Activated T-cell treated with anti-CD3 and anti-CD28 coated beads, Interleukin-2, amount 50 U/mL, for 24 hours (primary cell): ENCODE measurements at regions not wholly inside any gene's neighbourhood (a gene's known extent, or its start where the extent isn't known, plus 50 kb on each side); places are given as distances from the start of the nearest gene placed in this dataset.
"Not testable (repeated sequence)": the region's sequence is repeated elsewhere in the genome, so short reads cannot be mapped to it uniquely, and the experiment has no call there.

Source experiments
- DNase-seq: peaks from one replicate; pipeline ENCODE4 v3.0.0-alpha.2; 2020
- H3K27ac Mint-ChIP-seq: 2 replicates; pipeline ENCODE4 v1.8.0; 2020; ENCODE audit warnings: mild to moderate bottlenecking, mixed read lengths
- H3K27me3 Mint-ChIP-seq: 2 replicates; pipeline ENCODE4 v1.8.0; 2020; ENCODE audit warnings: mixed read lengths
- H3K36me3 Mint-ChIP-seq: 2 replicates; pipeline ENCODE4 v1.8.0; 2020; ENCODE audit warnings: low read depth, mixed read lengths
- H3K4me1 Mint-ChIP-seq: 2 replicates; pipeline ENCODE4 v1.8.0; 2020; ENCODE audit warnings: low read depth, mixed read lengths
- H3K4me3 Mint-ChIP-seq: 2 replicates; pipeline ENCODE4 v1.8.0; 2020; ENCODE audit warnings: mild to moderate bottlenecking, moderate library complexity, mixed read lengths
- H3K9me3 Mint-ChIP-seq: 2 replicates; pipeline ENCODE4 v1.8.0; 2020; ENCODE audit warnings: mixed read lengths

DNA sequence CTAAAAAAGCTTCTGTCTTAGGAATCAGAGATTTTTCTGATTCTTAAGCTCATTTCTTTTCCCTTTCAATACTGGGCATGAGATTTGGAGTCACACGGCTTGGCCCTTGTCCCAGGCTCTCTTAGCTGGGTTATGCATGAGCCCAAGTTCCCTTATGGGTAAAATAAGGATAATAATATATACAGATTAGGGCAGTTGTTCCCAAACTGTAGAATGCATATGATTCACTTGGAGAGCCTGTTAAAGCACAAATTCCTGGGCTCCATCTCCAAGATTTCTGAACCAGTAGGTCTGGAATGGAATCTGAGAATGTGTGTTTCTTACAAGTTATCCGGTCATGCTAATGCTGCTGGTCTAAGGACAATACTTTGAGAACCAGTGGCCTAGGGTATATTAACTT, 154.0 kb downstream of the REEP3 start:
- Mint-ChIP-seq H3K9me3 (no peaks in the 10 kb centered on the region), H3K27ac (no peak overlapping the region), H3K27me3 (peaks cover 19% of the 10 kb centered on the region), H3K4me1 (peaks cover 5% of the 10 kb centered on the region), H3K4me3 (no peak overlapping the region), H3K36me3 (no peaks in the 10 kb centered on the region)
- no peak for DNase-seq

DNA sequence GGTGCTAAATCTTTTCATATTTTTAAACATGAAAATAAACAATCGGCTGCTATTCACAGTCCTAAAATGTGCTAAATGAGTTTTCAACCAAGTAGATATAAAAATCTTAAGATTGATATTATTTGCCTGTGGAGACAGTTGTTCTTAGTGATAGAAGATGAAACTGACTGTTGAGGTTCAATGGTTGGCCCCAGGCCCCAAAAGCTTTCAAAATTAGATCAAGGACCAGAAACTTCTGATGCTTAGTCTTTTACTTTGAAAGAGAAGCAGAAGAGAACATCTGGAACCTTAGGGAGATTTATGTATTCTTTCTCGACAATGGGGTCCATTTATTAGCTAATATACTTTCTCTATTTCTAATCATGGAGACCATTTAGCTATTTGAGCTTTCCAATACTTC, 155.8 kb downstream of the REEP3 start:
- peaks cover 16% of the 10 kb centered on the region for H3K27me3 Mint-ChIP-seq
- H3K27ac Mint-ChIP-seq: no peak overlapping the region
- no peak overlapping the region for H3K4me3 Mint-ChIP-seq
- H3K36me3 Mint-ChIP-seq: no peaks in the 10 kb centered on the region
- H3K4me1 Mint-ChIP-seq: no peaks in the 10 kb centered on the region
- no peaks in the 10 kb centered on the region for H3K9me3 Mint-ChIP-seq
- no peak for DNase-seq

DNA sequence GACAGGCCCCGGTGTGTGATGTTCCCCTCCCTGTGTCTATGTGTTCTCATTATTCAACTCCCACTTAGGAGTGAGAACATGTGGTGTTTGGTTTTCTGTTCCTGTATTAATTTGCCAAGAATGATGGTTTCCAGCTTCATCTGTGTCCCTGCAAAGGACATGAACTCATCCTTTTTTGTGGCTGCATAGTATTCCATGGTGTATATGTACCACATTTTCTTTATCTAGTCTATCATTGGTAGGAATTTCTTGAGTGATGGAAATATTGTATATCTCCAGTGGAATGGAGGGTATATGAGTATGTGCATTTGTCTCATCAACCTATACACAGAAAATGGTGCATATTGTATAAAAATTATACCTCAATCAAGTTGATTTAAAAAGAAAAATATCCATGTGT, 159.3 kb downstream of the REEP3 start:
- Mint-ChIP-seq H3K27me3 (peaks cover 11% of the 10 kb centered on the region), H3K4me1 (peaks cover 13% of the 10 kb centered on the region)
- not testable (repeated sequence) for H3K27ac Mint-ChIP-seq, H3K36me3 Mint-ChIP-seq, H3K4me3 Mint-ChIP-seq, H3K9me3 Mint-ChIP-seq, DNase-seq

DNA sequence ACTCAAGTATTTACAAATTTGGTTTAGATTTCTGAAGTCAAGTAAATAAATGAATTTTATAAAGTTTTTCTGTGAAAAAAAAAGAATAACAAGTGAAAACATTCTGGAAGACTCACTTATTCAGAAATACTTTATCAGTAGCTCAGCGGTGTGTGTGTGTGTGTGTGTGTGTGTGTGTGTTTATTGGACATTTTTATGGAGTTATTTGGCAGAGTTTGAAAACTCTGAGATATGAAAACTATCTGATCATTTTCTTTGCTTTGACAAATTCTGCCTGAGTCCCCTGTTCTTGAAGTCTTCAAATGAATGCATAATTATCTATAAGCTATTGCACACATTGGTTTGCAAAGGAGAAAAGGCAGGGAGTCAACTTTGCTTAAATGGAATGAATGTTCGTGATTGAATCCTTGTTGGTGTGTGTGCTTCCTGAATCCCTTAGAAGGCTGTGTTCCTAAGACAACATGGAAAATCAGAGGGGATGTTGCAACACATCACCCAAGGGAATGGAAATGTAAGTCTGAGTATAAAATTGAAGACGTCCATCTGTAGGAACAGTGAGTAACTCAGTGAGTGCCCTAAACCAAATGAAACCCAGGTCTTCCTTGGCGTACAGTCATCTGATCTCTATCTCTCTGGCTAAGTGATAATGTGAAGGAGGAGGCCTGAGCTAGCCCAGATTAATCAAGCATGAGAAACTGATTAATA, 160.9 kb downstream of the REEP3 start:
- Mint-ChIP-seq H3K36me3 (no peaks in the 10 kb centered on the region), H3K4me1 (peaks cover 13% of the 10 kb centered on the region), H3K4me3 (no peak overlapping the region), H3K27me3 (peaks cover 11% of the 10 kb centered on the region), H3K27ac (no peak overlapping the region), H3K9me3 (no peaks in the 10 kb centered on the region)
- no peak for DNase-seq

DNA sequence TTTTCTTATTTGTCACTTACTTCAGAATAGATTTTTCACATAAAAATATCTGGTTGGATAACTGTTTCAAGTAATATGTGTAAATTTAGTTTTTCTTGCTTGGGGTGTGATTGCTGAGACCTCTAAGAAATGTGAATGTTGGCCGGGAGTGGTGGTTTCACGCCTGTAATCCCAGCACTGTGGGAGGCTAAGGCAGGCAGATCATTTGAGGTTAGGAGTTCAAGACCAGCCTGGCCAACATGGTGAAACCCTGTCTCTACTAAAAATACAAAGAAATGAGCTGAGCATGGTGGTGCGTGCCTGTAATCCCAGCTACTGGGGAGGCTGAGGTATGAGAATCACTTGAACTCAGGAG, 161.5 kb downstream of the REEP3 start:
- H3K36me3 Mint-ChIP-seq, H3K27ac Mint-ChIP-seq, DNase-seq, H3K9me3 Mint-ChIP-seq, H3K4me3 Mint-ChIP-seq: not testable (repeated sequence)
- Mint-ChIP-seq H3K4me1 (peaks cover 13% of the 10 kb centered on the region), H3K27me3 (peaks cover 11% of the 10 kb centered on the region)

DNA sequence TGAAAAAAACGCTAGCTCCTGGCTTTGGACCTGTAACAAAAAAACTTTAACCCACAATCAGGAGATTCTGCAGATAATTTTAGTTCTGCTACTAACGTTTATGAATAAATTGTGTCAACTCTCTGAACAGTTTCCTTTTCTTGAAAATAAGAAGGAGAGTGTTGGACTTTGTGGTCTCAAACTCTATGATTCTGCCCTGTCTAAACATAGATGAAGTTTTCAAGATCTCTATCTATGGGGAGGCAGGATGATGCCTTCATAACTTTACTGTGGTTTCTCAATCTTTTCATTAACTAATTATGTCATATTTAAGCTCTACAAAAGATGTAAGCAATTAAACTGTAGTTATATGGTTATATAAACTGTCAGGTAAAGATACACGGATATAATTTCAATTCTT, 162.0 kb downstream of the REEP3 start:
- peaks cover 13% of the 10 kb centered on the region for H3K4me1 Mint-ChIP-seq
- H3K27ac Mint-ChIP-seq: no peak overlapping the region
- H3K9me3 Mint-ChIP-seq: no peaks in the 10 kb centered on the region
- H3K4me3 Mint-ChIP-seq: no peak overlapping the region
- H3K27me3 Mint-ChIP-seq: peaks cover 11% of the 10 kb centered on the region
- H3K36me3 Mint-ChIP-seq: no peaks in the 10 kb centered on the region
- DNase-seq: no peak

DNA sequence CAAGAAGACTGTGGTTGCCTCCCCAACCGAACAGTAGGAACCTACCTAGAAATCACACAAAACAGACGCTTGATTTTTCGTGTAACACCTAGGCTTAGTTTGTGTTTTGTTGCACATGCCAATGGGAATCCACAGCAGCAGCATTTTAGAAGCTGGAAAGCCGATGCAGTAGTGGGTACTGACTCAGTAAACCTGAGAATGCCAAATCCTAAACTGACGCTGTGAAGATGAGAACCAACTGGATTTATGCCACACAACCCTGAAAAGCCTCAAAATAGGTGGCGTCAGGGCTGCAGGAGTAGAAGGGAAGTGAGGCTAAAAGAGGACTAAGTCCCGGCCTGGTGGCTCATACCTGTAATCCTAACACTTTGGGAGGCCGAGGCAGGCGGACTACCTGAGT, 162.5 kb downstream of the REEP3 start:
- H3K4me3 Mint-ChIP-seq: no peak overlapping the region
- no peak overlapping the region for H3K27ac Mint-ChIP-seq
- H3K36me3 Mint-ChIP-seq: no peaks in the 10 kb centered on the region
- H3K27me3 Mint-ChIP-seq: peaks cover 11% of the 10 kb centered on the region
- H3K4me1 Mint-ChIP-seq: peaks cover 13% of the 10 kb centered on the region
- no peaks in the 10 kb centered on the region for H3K9me3 Mint-ChIP-seq
- no peak for DNase-seq

DNA sequence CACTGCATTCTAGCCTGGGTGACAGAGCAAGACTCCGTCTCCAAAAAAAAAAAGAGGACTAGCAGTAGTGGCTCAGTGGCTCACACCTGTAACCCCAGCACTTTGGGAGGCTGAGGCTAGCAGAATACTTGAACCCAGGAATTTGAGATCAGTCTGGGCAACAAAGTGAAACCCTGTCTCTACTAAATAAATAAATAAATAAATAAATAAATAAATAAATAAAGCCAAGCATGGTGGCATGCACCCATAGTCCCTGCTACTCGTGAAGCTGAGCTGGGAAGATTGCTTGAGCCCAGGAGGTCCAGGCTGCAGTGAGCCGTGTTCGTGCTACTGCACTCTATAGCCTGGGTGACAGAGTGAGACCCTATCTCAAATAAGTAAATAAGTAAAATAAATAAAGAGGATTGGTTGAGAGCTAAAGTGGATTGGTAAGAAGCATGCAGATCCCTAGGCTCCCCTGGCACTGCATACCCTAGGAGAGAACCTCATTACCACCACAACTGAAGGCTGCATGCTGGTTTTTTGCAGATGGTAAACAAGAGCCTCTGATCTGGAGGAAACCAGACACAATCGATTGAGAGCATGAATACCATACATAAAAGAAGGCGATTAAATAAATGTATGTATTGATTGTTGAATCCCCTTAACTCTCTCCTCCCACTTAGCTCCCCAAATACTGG, 163.2 kb downstream of the REEP3 start:
- Mint-ChIP-seq H3K36me3 (no peaks in the 10 kb centered on the region), H3K4me3 (no peak overlapping the region)

DNA sequence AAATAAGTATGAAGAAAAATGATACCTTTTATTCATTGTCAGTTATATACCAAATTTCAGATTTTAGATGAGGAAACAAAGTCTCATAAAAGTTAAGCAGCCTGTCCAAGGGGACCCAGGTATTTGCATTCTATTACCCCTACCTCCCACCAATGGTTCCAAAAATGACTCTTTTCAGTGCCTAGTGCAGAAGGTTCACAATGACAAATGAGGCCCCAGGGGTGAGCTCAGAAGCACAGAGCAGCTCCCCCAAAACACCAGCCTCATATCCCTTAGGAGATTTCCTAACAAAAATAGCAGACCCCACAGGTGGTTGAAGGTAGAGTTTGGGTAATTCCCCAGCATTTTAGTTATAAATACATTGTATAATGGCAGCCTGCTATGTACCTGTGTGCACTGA, 168.6 kb downstream of the REEP3 start:
- no peak overlapping the region for H3K4me3 Mint-ChIP-seq
- no peaks in the 10 kb centered on the region for H3K4me1 Mint-ChIP-seq
- H3K27ac Mint-ChIP-seq: no peak overlapping the region
- DNase-seq: no peak
- H3K9me3 Mint-ChIP-seq: peaks cover 2% of the 10 kb centered on the region
- H3K27me3 Mint-ChIP-seq: no peaks in the 10 kb centered on the region
- no peaks in the 10 kb centered on the region for H3K36me3 Mint-ChIP-seq

More for the DNA sequence above, 163.2 kb downstream of the REEP3 start:
- DNase-seq: no peak
- H3K27me3 Mint-ChIP-seq: peaks cover 6% of the 10 kb centered on the region
- H3K27ac Mint-ChIP-seq: no peak overlapping the region
- peaks cover 13% of the 10 kb centered on the region for H3K4me1 Mint-ChIP-seq
- no peaks in the 10 kb centered on the region for H3K9me3 Mint-ChIP-seq

DNA sequence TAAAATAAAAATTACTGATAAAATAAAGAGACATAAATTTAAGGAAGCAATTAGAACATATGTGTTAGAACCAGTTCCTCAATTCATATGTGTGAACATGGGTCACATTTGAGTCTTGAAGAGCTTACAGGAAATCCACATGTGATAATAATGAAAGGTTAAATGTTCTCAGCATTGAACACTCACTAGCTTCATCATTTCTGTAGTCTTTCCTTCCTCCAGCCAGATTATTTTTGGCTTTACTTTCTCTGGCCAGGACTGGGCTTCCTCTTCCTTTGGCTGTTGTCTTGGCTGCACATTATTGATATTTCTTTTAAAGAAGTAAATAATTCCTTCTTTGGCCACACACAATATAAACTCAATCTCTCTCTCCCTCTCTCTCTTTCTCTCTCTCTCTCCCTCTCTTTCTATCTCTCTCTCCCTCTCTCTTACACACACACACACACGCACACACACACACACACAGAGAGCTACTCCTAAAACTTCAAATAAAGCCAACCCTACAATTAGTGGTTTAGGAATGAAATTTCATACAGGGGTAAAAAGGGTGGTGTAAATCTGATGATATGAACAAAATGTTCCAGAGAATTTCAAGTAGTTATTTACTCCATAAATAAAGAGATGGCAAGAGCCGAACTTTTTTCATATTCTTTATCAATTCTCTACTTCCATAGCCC, 171.2 kb downstream of the REEP3 start:
- Mint-ChIP-seq H3K27me3 (no peaks in the 10 kb centered on the region), H3K4me3 (no peak overlapping the region), H3K27ac (no peak overlapping the region), H3K9me3 (peaks cover 2% of the 10 kb centered on the region), H3K4me1 (no peaks in the 10 kb centered on the region), H3K36me3 (no peaks in the 10 kb centered on the region)
- no peak for DNase-seq

DNA sequence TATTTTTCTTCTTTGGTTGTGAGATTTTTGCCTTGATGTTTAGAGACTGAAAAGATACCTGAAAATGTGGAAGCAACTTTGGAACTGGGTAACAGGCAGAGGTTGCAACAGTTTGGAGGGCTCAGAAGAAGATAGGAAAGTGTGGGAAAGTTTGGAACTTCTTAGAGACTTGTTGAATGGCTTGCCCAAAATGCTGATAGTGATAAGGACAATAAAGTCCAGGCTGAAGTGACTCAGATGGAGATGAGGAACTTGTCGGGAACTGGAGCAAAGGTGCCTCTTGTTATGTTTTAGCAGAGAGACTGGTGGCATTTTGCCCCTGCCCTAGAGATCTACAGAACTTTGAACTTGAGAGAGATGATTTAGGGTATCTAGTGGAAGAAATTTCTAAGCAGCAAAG, 171.8 kb downstream of the REEP3 start:
- H3K4me1 Mint-ChIP-seq, H3K27me3 Mint-ChIP-seq, H3K9me3 Mint-ChIP-seq, H3K36me3 Mint-ChIP-seq, DNase-seq, H3K27ac Mint-ChIP-seq, H3K4me3 Mint-ChIP-seq: not testable (repeated sequence)

DNA sequence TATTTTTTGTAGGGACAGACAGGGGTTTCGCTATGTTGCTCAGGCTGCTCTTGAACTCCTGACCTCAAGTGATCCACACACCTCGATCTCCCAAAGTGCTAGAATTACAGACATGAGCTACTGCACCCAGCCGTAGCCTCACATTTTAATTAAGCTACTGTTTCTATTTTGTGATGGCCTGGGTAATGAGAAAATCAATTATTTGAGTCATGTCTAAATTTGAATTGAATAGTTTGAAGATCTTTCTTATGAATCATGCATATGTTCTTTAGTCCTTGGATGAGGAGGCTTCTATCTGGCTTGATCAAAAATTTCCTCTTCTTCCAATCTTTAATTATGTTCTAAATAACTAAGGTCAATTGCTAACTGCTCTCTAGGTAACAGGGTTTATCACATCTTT, 175.0 kb downstream of the REEP3 start:
- no peak overlapping the region for H3K4me3 Mint-ChIP-seq
- H3K9me3 Mint-ChIP-seq: peaks cover 2% of the 10 kb centered on the region
- H3K27me3 Mint-ChIP-seq: no peaks in the 10 kb centered on the region
- no peak for DNase-seq
- no peaks in the 10 kb centered on the region for H3K36me3 Mint-ChIP-seq
- H3K27ac Mint-ChIP-seq: no peak overlapping the region
- peaks cover 21% of the 10 kb centered on the region for H3K4me1 Mint-ChIP-seq

DNA sequence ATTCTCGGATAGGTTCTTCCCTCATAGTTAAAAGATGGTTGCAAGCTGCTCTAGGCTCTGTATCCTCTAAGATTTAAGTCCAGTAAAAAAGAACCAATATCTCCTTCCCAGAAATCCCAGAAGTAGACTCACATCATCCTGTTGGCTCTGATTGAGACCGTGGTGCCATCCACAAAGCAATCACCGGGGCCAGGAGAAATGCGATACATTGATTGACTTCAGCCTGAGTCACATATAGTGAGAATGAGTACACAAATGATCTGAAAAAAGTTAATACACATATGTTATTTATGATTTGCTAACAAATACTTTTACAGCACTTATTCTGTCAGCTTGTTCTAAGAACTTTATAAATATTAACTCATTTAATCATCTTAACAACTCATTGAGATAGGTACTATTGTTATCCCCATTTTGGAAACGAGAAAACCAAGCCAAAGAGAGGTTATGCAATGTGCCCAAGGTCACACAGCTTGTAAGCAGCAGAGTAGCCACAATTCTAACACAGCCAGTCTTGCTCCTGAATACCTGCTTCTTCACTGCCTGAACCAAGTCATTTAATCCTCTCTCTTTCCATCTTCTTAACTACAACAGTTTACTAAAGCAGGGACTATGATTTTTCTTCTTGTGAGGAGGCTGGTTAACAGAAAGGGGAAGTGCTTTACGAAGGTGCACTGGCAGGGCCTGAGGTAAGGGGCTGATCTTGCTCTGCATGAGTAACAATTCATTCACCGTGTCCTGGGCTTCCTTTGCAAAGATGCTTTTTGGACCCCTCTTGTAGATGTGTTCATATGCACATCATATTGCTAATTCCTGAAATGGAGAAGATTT, 177.0 kb downstream of the REEP3 start:
- Mint-ChIP-seq H3K9me3 (peaks cover 2% of the 10 kb centered on the region), H3K36me3 (no peaks in the 10 kb centered on the region)

DNA sequence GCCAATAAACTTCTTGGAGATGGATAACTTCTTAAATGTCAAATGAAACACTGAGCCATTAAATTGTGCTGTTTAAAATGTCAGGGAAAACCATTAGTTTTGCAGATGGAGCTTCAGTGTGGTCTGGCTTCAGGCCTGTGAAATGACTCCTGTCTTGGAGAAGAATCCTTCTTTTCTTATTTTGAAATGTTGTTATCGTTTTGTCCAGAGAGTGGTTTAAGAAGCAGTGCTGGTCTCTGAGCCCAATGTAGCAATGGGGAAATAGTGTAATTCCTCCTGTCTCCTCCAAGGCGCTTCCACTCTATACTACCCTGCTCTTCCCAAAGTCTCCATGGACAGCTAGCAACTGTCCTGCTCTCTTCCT, 177.6 kb downstream of the REEP3 start:
- peaks cover 2% of the 10 kb centered on the region for H3K9me3 Mint-ChIP-seq
- DNase-seq: no peak
- H3K36me3 Mint-ChIP-seq: no peaks in the 10 kb centered on the region
- no peaks in the 10 kb centered on the region for H3K27me3 Mint-ChIP-seq
- H3K27ac Mint-ChIP-seq: no peak overlapping the region
- H3K4me1 Mint-ChIP-seq: peaks cover 21% of the 10 kb centered on the region
- no peak overlapping the region for H3K4me3 Mint-ChIP-seq

More for the DNA sequence above, 177.0 kb downstream of the REEP3 start:
- peaks cover 21% of the 10 kb centered on the region for H3K4me1 Mint-ChIP-seq
- no peak for DNase-seq
- H3K27me3 Mint-ChIP-seq: no peaks in the 10 kb centered on the region
- no peak overlapping the region for H3K4me3 Mint-ChIP-seq
- H3K27ac Mint-ChIP-seq: no peak overlapping the region
